ENCODE measurements at regions not wholly inside any gene's neighbourhood (a gene's known extent, or its start where the extent isn't known, plus 50 kb on each side); places are given as distances from the start of the nearest gene placed in this dataset.

DNA sequence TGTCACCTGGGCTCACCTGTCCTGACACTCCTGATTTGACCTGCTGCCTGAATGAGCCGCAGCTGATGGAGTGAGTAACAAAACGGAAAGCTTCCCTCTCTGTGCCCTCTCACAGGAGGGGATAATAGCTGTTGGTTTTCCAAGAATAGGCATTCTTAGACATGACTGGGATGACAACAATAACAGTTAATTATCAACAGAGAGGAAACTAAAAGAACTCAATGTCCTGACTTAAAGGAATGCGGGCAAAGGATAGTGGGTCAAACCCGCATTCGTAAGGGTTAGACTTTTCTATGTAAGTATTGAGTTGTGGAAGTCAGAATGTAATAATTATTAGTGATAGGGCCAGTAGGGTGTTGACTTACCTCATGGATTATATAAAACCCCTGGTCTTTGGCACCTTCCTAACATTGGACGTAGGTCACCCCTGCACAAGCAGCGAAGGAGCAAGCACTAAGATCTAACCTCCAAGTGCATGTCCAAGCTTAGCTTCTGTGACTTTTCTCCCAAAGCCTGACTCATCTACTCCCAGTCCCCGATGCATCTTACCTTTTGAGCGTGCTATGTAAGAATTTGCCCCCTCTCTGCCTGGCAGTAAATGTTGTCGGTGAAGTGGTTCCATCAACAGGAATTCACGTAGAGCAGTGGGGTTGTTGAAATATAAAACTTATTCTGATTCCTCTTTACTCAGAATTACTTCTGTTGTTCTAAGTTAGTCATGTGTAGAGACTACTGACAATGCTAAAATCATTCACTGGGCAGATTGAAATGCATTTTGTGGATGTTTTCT is 442.3 kb downstream of the FGF9 start:
- in situ Hi-C loops (cut with MboI; ENCODE audit: low sequenced_read_pairs) = no loop called here

DNA sequence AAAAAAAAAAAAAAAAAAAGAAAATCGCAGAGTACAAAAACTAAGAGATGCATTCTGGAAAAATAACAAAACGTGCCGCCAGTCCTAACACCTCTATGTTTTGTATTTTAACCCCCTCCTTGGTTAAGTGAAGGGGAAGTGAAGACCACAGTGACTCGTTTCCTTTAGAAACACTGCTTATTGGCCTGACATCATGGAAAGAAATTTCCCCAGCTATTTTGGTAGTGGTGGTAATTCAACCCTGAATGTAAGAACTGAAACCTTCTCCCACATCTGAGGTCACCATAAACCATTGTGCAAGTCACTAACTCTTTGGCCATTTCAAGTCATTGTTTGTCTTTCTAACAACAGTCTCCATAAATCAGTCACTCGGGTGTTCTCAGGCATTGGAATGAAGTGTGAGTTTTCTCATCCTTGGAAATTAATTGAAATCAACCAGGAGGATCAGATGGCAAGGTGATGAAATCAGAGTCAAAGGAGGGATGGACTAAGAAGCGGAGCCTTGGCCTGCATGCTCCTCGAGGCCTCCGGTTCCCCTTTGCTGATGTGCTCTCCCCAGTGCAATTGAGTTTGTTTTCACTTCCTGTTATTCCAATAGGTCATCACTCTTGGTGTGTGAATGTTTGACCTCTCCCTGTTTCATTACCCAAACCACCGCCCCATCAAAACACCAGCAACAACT is 443.9 kb downstream of the FGF9 start:
- in situ Hi-C loops (cut with MboI; ENCODE audit: low sequenced_read_pairs) = no loop called here

DNA sequence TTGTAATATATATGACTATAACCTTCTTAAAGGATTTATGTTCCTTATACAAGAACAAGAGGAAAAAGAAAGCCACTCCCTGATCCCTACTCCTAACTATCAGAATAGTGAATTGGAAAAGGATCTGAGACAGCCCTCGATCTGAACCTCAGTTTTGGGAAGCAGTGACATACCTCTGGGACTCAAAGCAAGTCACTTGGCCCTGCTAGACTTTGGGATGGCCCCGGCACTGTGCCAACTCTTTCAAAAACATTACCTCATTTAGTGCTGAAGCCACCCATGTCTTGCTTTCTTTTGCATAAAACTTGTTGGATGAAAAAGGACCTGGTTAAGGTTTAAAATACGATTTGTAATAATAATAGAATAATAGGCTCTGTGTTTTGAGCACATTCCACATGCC is 447.3 kb downstream of the FGF9 start:
- in situ Hi-C loops (cut with MboI; ENCODE audit: low sequenced_read_pairs) = no loop called here

DNA sequence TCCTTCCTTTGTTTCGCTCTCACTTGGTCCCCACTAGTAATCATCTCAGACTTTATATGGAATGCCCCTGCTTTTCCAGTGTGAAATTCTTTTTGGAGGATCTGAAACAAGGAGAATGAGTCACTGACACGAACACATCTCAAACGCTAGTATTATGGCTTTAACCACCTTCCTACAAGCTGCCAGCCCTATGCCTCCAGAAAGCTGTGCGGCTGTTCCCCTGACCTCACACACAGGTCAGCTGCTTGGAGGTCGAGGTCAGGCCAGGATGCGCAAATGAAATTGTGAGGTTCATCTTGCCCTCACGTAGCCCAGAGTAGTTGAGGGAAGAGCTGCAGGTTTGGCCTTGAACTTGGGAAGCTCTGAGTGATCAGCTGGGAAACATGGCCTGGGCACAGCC is 449.8 kb downstream of the FGF9 start:
- in situ Hi-C loops (cut with MboI; ENCODE audit: low sequenced_read_pairs) = no loop called here

DNA sequence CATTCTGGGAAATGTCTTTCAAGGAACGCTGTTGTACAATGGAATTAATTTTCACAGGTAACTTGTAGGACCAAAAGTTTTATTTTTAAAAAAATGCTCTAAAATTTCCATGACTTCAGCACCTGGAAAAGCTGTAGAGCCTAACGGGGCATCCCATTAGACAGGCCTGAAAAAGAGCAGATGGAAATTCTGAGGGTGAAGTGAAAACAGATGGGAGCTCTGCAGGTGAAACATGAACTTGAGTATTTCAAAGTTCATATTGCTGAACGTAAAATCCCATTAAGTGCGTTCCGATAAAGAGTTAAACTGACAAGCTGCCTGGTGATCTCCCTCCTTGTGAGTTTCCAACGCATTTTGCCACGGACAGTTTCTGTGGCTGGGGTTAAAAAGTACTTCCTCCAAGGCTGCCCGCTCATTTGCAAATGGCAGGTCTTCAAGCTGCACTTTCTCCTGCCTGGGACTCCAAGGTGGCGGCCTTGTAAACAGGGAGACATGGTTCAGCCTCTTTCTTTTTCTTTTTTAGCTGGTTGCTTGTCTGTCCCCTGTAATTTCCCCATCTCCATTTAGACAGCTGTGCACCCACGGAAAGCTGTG is 450.4 kb downstream of the FGF9 start:
- in situ Hi-C loops (cut with MboI; ENCODE audit: low sequenced_read_pairs) = no loop called here

DNA sequence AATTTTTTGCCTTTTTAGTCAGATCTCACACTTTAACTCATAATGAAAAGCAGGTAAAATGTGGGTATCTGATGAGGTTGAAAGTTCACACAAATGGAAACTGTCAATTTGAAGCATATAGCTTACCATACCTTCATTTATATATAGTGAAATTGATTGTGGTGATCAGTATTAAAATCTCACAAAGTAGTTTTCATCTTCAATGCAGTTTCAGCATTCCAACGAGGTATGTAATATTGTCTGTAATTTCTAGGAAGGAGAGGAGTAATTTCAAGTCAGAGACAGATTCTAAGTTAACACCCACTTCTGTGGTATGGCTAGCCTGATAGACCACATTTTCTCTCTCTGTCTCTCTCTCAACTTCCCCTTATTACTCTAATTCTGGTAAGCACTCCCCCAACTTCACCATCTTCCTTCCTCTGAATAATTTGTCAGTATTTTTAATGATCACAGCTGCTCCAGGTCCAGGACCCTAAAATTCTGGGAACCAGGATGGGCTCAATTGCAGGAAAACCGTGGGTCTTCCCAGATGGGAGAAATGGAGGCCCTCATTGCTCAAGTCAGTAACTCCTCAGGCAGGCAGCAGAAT is 455.7 kb downstream of the FGF9 start:
- in situ Hi-C loops (cut with MboI; ENCODE audit: low sequenced_read_pairs) = no loop called here

DNA sequence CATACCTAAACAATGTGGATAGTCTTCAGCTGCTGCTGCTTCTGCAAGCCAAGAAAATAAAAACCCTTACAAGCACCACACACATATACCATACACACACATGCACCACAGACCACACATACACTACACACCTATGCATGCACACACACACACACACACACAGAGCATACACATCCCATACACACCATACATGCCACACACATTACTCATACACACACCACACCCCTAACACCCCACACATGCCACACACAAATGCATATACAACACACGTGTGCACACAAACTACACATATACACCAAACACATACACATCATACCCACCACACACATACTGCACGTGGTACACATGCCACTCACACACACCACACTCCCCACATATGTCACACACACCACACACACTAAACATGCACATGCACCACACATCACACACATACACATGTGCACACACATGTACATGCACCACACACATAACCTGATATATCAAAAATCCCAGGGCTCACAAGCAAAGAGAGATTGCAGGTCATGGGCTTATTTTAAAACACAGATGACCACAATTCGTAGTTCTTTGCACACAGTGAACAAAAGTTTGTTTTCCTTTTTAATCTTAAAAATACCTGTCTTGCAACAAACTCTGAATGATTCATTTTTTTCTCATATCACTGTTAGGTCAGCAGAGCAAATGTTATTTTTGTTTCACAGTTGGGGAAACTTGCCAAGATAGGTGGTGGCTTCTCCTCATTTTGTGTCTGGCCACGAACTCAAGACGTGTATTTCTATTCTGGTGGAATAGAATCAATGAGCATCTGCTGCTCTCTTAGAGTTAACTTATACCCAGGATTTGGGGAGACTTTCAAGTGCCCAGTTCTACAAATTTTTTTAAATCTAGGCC is 456.6 kb downstream of the FGF9 start:
- in situ Hi-C loops (cut with MboI; ENCODE audit: low sequenced_read_pairs) = no loop called here

DNA sequence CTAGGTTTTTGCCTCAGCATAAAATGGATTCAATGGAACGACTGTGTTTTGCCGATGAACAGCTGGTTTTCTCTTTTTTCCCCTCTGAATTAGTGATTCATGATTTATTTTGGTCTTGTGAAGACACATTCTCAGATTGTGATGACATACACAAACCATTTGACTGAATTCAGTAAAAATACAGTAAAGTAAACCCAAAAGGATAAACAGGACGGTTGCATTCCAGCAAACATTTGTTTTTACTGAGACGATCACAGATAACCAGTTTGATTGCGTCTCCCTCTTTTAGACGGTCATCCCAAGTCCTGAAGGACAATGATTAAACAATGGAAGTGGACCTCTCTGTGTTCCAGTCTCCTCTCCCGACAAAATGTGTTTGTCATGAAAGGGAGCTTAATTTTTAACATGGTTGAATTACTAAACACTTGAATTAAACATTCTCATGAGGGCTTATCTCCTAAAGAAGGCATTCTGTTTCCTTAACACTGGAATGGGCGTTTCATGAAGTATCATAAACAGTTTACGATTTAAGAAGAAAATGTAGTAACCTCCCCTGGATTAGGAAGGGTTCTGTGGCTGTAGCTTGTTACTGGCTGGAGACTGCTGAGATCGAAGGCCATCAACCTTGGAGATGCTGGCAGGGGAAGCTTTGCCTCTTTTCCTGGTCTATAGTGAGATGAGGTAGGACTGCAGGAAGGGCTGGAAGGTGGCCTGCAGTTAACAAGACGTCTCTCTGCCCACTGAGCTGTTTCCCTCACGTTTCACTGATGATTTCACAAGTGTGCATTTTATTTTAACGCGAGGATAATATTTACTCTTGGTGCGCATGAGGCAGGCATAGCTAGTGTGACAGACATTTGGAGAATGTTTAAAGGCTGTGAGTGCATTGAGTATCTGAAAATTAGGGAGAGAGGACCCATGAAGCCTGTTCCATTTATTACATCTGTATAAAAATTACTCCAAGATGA is 457.9 kb downstream of the FGF9 start:
- in situ Hi-C loops (cut with MboI; ENCODE audit: low sequenced_read_pairs) = no loop called here

DNA sequence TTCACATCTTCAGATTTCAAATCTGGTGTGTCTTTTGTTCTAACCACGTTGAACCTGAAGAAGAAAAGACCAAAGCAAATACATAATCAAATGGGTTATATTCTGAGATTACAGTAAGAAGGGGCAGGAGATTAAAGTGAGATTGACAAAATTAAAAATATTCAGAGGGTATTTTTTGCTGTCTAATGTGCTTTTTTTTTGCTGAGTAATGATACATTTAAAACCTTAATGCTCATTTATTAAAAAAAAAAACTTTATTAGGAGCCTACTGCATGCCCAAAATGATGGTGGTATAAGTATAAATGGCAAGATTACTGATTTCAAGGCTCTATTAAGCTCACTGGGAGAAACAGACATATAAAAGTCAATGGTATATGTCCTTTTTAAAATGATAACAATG is 459.4 kb downstream of the FGF9 start:
- in situ Hi-C loops (cut with MboI; ENCODE audit: low sequenced_read_pairs) = no loop called here

DNA sequence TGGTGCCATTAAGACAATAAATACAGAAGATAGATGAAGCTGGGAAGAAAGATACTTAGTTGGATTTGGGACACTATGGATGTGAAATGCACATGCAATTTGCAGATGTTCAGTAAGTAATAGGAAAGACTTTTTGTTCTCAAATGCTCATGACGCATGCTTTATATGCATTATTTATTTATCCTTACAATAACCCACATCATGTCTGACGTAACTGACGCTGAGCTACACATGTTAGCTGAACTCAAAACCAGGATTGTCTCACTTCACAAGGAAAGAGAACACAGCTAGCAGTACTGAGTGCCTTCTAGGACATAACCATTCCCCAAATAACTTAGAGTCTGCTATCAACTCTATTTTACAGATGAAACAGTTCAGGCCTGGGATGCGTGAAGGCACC is 463.4 kb downstream of the FGF9 start:
- in situ Hi-C loops (cut with MboI; ENCODE audit: low sequenced_read_pairs) = no loop called here

DNA sequence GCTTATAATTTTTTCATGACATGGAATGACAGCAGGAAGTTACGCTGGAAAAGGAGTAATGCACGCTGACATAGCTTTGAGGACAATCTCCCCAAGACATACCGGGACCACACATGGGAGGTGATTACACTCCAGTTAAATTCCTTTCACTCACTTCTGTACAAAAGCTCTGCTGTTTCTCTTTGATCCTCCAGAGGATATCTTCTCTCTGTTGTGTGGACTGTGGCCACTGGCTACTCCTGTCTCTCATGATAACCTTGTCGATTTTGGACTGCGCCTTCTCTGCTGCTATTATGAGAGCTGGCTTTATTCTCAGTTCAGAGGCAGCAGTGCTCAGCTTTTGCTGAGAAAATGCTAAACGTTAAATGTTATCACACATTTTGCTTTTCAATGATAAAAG is 464.6 kb downstream of the FGF9 start:
- in situ Hi-C loops (cut with MboI; ENCODE audit: low sequenced_read_pairs) = no loop called here

DNA sequence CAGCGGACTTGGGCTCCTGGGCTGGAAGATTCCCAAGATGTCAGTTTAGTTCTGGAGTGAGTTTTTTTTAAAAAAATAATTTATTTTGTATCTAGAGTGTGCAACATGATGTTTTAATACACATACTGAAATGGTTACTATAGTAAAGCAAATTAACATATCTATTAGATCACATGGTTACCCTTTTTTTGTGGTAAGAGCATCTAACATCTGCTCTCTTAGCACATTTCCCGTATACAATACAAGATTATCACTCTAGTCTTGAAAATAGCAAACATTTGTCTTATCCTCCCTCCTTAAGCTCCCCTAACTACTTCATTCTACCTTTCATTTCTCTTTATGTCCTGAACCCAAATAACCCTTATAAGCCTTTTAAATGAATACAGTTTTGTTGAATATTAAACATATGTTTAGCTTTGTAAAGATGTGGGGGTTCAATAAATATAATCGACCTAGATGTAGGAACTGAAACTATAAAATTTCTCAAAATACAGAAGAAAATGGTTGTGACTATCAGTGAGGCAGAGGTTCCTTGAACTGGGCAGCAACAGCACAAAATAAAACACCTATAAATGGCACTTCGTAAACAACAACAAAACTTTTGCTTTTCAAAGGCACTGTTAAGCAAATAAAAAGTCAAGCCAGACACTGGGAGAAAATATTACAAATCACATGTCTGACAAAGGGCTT is 466.6 kb downstream of the FGF9 start:
- in situ Hi-C loops (cut with MboI; ENCODE audit: low sequenced_read_pairs) = no loop called here

DNA sequence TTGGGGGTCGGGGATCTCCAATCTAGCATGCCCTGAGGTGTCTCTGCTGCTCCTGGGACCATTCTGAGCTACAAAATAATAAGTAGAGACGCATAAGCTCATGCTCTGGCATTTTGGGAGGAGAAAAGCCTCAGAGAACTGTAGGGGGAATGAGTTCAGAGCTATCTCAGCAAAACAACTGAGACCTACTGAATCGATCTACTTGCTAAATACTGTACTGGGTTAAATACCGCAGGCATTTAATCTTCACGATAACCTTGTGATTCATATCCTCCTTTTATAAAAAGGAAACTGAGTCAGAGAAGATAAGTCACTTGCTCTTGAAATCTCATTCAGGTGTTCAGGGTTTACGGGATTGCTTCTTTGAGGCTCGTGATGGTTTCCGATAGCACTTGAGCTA is 468.1 kb downstream of the FGF9 start:
- in situ Hi-C loops (cut with MboI; ENCODE audit: low sequenced_read_pairs) = no loop called here

DNA sequence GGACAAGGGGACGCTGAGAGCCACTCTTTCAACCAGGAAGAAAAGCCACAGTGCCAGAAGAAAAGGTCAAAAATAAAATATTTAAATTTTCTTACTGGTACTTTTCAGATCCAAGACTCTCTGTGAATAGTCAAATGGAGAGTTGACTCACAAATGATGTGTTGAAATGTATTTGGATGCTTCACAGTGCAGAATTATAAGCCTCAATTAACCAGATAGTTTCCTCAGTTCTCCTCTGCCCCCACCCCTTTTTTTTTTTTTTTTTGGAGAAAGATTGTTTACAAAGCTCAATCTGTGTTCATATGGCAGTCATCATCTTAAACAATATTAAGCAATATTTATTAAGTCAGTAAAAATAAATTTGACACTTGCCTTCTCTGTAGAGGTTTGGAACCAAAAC is 470.8 kb downstream of the FGF9 start:
- in situ Hi-C loops (cut with MboI; ENCODE audit: low sequenced_read_pairs) = no loop called here

DNA sequence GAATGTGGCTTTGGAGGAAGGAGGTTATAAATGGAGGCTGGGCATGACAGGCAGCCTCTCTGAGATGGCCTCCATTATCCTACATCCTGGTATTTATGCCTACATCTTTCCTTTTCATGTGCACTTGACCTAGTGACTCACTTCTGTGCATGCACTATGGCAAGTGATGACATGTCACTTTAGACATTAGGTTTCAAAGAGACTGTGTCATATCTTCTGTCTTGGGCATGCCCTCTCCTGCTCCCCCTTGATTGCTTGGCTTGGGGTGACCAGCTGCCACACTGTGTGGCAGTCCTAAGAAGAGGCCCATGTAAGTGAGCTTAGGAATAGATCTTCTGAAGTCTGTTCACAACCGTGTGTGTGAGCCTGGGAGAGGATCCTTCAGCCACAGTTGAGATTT is 472.8 kb downstream of the FGF9 start:
- in situ Hi-C loops (cut with MboI; ENCODE audit: low sequenced_read_pairs) = no loop called here

DNA sequence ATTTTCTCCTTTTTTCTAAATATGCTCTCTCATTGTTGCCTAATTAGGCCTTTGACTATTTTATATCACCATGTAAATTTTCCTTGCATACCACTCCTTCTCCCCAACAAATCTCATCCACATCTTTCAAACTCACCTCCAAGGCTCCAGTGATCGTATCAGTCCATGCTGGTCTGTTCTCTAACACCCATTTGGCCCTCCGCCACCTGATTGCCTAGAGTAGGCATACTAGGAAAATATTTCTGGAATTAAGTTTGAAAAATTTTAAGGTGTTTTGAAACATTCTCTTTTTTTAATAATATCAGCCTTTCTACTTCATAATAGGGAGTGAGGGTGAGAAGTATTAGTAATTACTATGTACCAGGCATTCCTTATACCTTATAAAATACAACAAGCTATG is 473.9 kb downstream of the FGF9 start:
- in situ Hi-C loops (cut with MboI; ENCODE audit: low sequenced_read_pairs) = no loop called here

DNA sequence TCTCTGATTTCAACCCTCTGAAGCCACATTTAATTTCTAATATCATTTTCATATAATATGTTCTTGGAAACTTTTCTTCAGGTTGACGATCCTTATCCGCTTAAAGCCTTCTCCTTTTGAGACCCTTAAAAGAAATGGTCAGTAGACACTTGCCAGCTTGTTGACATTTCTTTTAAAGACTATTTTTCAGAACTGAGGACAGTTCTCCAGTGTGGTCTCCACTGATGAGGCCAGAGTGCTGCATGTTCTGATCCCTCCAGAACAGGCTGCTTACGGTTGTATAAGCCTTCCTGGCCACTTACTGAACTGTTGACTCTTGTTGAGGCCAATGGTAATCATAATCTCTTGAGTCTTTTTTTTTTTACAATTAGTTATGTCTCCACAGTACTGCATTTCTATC is 477.3 kb downstream of the FGF9 start:
- in situ Hi-C loops (cut with MboI; ENCODE audit: low sequenced_read_pairs) = no loop called here

DNA sequence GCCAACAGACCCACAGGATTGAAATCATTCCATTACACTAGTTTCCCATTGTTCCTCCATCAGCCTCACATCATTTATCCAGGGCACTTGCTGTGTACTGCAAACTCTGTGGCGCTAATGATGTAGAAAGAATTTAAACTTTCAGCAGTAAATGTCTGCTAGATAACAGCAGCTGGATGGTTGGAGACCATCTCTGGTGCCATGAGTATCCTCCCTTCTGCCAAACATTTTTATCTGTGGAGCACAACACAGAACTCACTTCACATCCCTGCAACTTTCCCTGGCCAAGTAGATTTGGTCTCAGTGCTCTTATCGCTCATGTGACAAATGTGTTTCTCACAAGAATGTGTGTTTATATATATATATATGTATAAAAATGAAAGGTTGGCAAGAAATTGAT is 481.9 kb downstream of the FGF9 start:
- in situ Hi-C loops (cut with MboI; ENCODE audit: low sequenced_read_pairs) = no loop called here

DNA sequence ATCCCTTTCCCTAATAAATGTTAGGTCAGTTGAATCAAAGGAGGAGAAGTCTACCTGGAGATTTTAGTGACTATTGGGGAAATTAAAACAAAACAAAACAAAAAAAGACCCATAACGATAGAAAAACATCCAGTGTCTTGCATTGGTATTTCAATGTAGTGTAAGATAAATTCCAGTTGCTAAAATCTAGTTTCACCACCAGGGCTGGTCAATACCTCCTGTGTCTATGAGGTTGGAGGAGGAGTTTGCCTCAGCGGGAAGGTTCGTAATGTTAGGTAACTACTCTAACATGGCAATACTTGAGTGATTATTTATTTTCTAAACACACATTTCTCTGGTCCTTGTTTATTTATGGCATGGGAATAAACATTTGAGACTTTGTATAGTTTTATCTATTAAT is 483.2 kb downstream of the FGF9 start:
- in situ Hi-C loops (cut with MboI; ENCODE audit: low sequenced_read_pairs) = no loop called here

Measured in HL-60/S4 treated with retinoic acid at 250 ng/mL for 4 days and 3 days (cell line).